ENCODE measurements at regions not wholly inside any gene's neighbourhood (a gene's known extent, or its start where the extent isn't known, plus 50 kb on each side); places are given as distances from the start of the nearest gene placed in this dataset.

- H3K36me3 ChIP-seq (ENCODE audit: insufficient read depth, low read length): no peaks in the 10 kb centered on the region
- no peak for DNase-seq (ENCODE audit: low read depth, low spot score)
- H3K9ac ChIP-seq (ENCODE audit: insufficient read length): no peak overlapping the region
- H3K9me3 ChIP-seq (ENCODE audit: low read depth, low read length): no peaks in the 10 kb centered on the region
- no peak overlapping the region for H3K4me3 ChIP-seq
- no peak overlapping the region for H3K27ac ChIP-seq
- TF ChIP-seq EZH2 (IDR thresholded peaks at IDR 0.05) (no peak), FOXP2 (optimal IDR thresholded peaks at IDR 0.05; ENCODE audit: control extremely low read depth, extremely low read length, insufficient read depth) (no peak)
Measured at GRCh38 chr2:173458991-173459780, 104.5 kb downstream of the CDCA7 start.

GRCh38 chr2:173462892-173463840 is 108.5 kb downstream of the CDCA7 start:
- no peak overlapping the region for H3K4me3 ChIP-seq
- no peaks in the 10 kb centered on the region for H3K9me3 ChIP-seq (ENCODE audit: low read depth, low read length)
- TF ChIP-seq FOXP2 (optimal IDR thresholded peaks at IDR 0.05; ENCODE audit: control extremely low read depth, extremely low read length, insufficient read depth) (no peak), EZH2 (IDR thresholded peaks at IDR 0.05) (no peak), POLR2AphosphoS5 (IDR thresholded peaks at IDR 0.05; ENCODE audit: borderline replicate concordance, low read depth, low read length) (no peak)
- H3K9ac ChIP-seq (ENCODE audit: insufficient read length): no peak overlapping the region
- H3K27ac ChIP-seq: no peak overlapping the region
- DNase-seq (ENCODE audit: low read depth, low spot score): no peak
- H3K36me3 ChIP-seq (ENCODE audit: insufficient read depth, low read length): no peaks in the 10 kb centered on the region

DNA sequence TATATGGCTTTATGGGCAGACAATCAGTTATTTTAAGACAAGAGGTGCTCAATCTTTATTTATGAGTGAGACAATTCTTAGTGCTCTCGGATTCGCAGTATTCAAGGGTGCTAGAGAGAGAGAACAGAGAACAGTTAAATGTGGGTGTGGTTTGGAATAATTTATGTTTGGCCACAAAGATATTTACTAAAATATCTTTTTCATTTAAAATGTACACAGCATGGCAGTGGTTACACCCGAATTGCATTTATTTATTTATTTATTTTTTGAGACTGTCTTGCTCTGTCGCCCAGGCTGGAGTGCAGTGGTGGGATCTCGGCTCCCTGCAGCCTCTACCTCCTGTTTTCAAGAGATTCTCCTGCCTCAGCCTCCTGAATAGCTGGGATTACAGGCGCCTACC is 109.2 kb downstream of the CDCA7 start:
- TF ChIP-seq EZH2 (IDR thresholded peaks at IDR 0.05) (no peak), POLR2AphosphoS5 (IDR thresholded peaks at IDR 0.05; ENCODE audit: borderline replicate concordance, low read depth, low read length) (no peak), FOXP2 (optimal IDR thresholded peaks at IDR 0.05; ENCODE audit: control extremely low read depth, extremely low read length, insufficient read depth) (no peak)
- no peak for DNase-seq (ENCODE audit: low read depth, low spot score)

GRCh38 chr2:173467751-173468150 is 113.1 kb downstream of the CDCA7 start:
- no peak for DNase-seq (ENCODE audit: low read depth, low spot score)
- Histone ChIP-seq H3K9ac (ENCODE audit: insufficient read length) (no peak overlapping the region), H3K4me3 (no peak overlapping the region), H3K27ac (no peak overlapping the region), H3K36me3 (ENCODE audit: insufficient read depth, low read length) (no peaks in the 10 kb centered on the region), H3K9me3 (ENCODE audit: low read depth, low read length) (no peaks in the 10 kb centered on the region)
- TF ChIP-seq POLR2AphosphoS5 (IDR thresholded peaks at IDR 0.05; ENCODE audit: borderline replicate concordance, low read depth, low read length): no peak
- TF ChIP-seq FOXP2 (optimal IDR thresholded peaks at IDR 0.05; ENCODE audit: control extremely low read depth, extremely low read length, insufficient read depth): no peak
- TF ChIP-seq EZH2 (IDR thresholded peaks at IDR 0.05): no peak

More for the DNA sequence above, 109.2 kb downstream of the CDCA7 start:
- no peak overlapping the region for H3K27ac ChIP-seq
- no peaks in the 10 kb centered on the region for H3K9me3 ChIP-seq (ENCODE audit: low read depth, low read length)
- H3K4me3 ChIP-seq: no peak overlapping the region
- no peaks in the 10 kb centered on the region for H3K36me3 ChIP-seq (ENCODE audit: insufficient read depth, low read length)
- no peak overlapping the region for H3K9ac ChIP-seq (ENCODE audit: insufficient read length)

GRCh38 chr2:173468266-173468793 is 113.7 kb downstream of the CDCA7 start:
- no peak overlapping the region for H3K9ac ChIP-seq (ENCODE audit: insufficient read length)
- no peaks in the 10 kb centered on the region for H3K36me3 ChIP-seq (ENCODE audit: insufficient read depth, low read length)
- DNase-seq (ENCODE audit: low read depth, low spot score): no peak
- no peak overlapping the region for H3K4me3 ChIP-seq
- TF ChIP-seq POLR2AphosphoS5 (IDR thresholded peaks at IDR 0.05; ENCODE audit: borderline replicate concordance, low read depth, low read length): no peak
- no peak for TF ChIP-seq EZH2 (IDR thresholded peaks at IDR 0.05)
- TF ChIP-seq FOXP2 (optimal IDR thresholded peaks at IDR 0.05; ENCODE audit: control extremely low read depth, extremely low read length, insufficient read depth): no peak
- H3K27ac ChIP-seq: no peak overlapping the region
- H3K9me3 ChIP-seq (ENCODE audit: low read depth, low read length): no peaks in the 10 kb centered on the region

DNA sequence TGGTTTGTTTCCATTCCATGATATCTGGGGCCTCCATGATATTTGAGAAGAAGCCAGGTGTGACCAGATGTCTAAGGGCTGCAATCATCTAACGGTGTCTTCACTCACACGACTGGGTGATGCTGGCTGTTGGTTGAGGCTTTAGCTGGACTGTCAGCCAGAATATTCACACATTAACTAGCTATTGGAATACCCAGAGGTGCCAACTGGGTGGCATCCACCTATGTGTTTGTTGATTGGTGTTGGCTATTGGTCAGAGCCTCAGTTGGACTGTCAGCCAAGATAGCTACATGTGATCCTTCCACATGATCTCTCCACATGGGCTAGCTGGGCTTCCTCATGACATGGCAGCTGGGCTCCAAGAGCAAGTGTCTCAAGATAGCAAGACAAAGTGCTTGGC is 117.4 kb downstream of the CDCA7 start:
- H3K9ac ChIP-seq (ENCODE audit: insufficient read length): no peak overlapping the region
- no peak overlapping the region for H3K4me3 ChIP-seq
- H3K36me3 ChIP-seq (ENCODE audit: insufficient read depth, low read length): no peaks in the 10 kb centered on the region
- TF ChIP-seq POLR2AphosphoS5 (IDR thresholded peaks at IDR 0.05; ENCODE audit: borderline replicate concordance, low read depth, low read length) (no peak), FOXP2 (optimal IDR thresholded peaks at IDR 0.05; ENCODE audit: control extremely low read depth, extremely low read length, insufficient read depth) (no peak), EZH2 (IDR thresholded peaks at IDR 0.05) (no peak)
- no peaks in the 10 kb centered on the region for H3K9me3 ChIP-seq (ENCODE audit: low read depth, low read length)
- no peak for DNase-seq (ENCODE audit: low read depth, low spot score)
- no peak overlapping the region for H3K27ac ChIP-seq

DNA sequence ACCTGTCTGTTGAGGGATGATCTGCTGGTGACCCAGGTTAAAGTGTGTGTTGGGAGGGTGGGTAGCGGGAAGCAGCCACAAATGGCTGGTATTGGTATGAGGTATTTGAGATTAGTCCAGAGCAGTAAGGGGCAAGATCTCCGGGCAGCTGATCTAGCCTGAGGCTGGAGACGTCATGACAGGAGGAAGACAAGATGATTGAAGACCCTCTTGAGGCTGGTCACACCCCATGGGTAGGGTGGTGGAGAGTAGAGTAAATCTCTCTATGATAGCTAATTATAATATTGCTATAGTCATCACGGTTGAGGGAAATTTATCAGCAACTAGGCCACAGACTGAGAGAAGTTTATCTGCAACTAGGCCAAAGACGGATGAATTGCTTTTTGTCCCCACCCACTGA is 128.5 kb downstream of the CDCA7 start:
- Histone ChIP-seq H3K27ac (no peak overlapping the region), H3K9me3 (ENCODE audit: low read depth, low read length) (no peaks in the 10 kb centered on the region), H3K36me3 (ENCODE audit: insufficient read depth, low read length) (no peaks in the 10 kb centered on the region), H3K9ac (ENCODE audit: insufficient read length) (no peak overlapping the region), H3K4me3 (no peak overlapping the region)
- DNase-seq (ENCODE audit: low read depth, low spot score): no peak
- no peak for TF ChIP-seq FOXP2 (optimal IDR thresholded peaks at IDR 0.05; ENCODE audit: control extremely low read depth, extremely low read length, insufficient read depth)
- TF ChIP-seq EZH2 (IDR thresholded peaks at IDR 0.05): no peak
- no peak for TF ChIP-seq POLR2AphosphoS5 (IDR thresholded peaks at IDR 0.05; ENCODE audit: borderline replicate concordance, low read depth, low read length)

GRCh38 chr2:173488861-173489260 is 134.2 kb downstream of the CDCA7 start:
- Histone ChIP-seq H3K9ac (ENCODE audit: insufficient read length) (no peak overlapping the region), H3K9me3 (ENCODE audit: low read depth, low read length) (no peaks in the 10 kb centered on the region), H3K27ac (no peak overlapping the region), H3K36me3 (ENCODE audit: insufficient read depth, low read length) (no peaks in the 10 kb centered on the region), H3K4me3 (no peak overlapping the region)
- TF ChIP-seq FOXP2 (optimal IDR thresholded peaks at IDR 0.05; ENCODE audit: control extremely low read depth, extremely low read length, insufficient read depth): no peak
- TF ChIP-seq POLR2AphosphoS5 (IDR thresholded peaks at IDR 0.05; ENCODE audit: borderline replicate concordance, low read depth, low read length): no peak
- no peak for TF ChIP-seq EZH2 (IDR thresholded peaks at IDR 0.05)
- no peak for DNase-seq (ENCODE audit: low read depth, low spot score)
